HepG2 (cell line): ENCODE measurements at regions not wholly inside any gene's neighbourhood (a gene's known extent, or its start where the extent isn't known, plus 50 kb on each side); places are given as distances from the start of the nearest gene placed in this dataset.
A peak's percentile ranks its signal among the peaks of the same experiment; 100 is the strongest.

Experiments used
- CENPT ChIP-seq: sonication (generic); formaldehyde crosslinking; IDR thresholded peaks from 2 replicates; pipeline ENCODE4 v1.8.0; 2022; ENCODE audit warnings: low read depth, mild to moderate bottlenecking, moderate library complexity, missing genetic modification reagents
- FOXK2 ChIP-seq: fragments of 450-650 bp; IDR thresholded peaks from 2 replicates; pipeline ENCODE4 v1.6.1; 2016
- FOXP1 ChIP-seq, 2 experiments: fragments of 450-650 bp in 1 of 2; IDR thresholded peaks; 2 replicates each; pipeline ENCODE4 v1.6.1; 2017 to 2018; ENCODE audit warnings: antibody characterized with exemption in 1 of 2
- MAFG ChIP-seq: sonication (generic); formaldehyde crosslinking; IDR thresholded peaks from 2 replicates; pipeline ENCODE4 v1.5.1; 2020; ENCODE audit warnings: mild to moderate bottlenecking, missing genetic modification reagents
- SNAPC2 ChIP-seq: sonication (generic); formaldehyde crosslinking; IDR thresholded peaks from 2 replicates; pipeline ENCODE4 v1.8.1; 2022; ENCODE audit warnings: mild to moderate bottlenecking, missing genetic modification reagents
- STAG1 ChIP-seq: sonication (generic); formaldehyde crosslinking; IDR thresholded peaks from 2 replicates; pipeline ENCODE4 v1.4.0; 2020; ENCODE audit warnings: missing genetic modification reagents
- TAF1 ChIP-seq: sonication (generic); formaldehyde crosslinking; IDR thresholded peaks from 2 replicates; pipeline ENCODE4 v1.4.0; 2020; ENCODE audit warnings: missing genetic modification reagents
- ZNF10 ChIP-seq: sonication (generic); formaldehyde crosslinking; IDR thresholded peaks from 2 replicates; pipeline ENCODE4 v1.4.0; 2020; ENCODE audit warnings: mild to moderate bottlenecking, low read depth, missing genetic modification reagents, borderline replicate concordance
- TF ChIP-seq, protein P1 (sequence below): sonication (generic); formaldehyde crosslinking; IDR thresholded peaks from 2 replicates; pipeline ENCODE4 v1.5.0; 2020; ENCODE audit warnings: mild to moderate bottlenecking, missing genetic modification reagents, moderate library complexity
- TF ChIP-seq, protein P2 (sequence below): sonication (generic); formaldehyde crosslinking; IDR thresholded peaks from 2 replicates; pipeline ENCODE4 v1.4.0; 2020; ENCODE audit warnings: mild to moderate bottlenecking, missing genetic modification reagents
- TF ChIP-seq, protein P3 (sequence below): IDR thresholded peaks from 2 replicates; pipeline ENCODE4 v1.6.1; 2016; ENCODE audit warnings: missing biosample characterization, missing genetic modification reagents, low read depth

DNA sequence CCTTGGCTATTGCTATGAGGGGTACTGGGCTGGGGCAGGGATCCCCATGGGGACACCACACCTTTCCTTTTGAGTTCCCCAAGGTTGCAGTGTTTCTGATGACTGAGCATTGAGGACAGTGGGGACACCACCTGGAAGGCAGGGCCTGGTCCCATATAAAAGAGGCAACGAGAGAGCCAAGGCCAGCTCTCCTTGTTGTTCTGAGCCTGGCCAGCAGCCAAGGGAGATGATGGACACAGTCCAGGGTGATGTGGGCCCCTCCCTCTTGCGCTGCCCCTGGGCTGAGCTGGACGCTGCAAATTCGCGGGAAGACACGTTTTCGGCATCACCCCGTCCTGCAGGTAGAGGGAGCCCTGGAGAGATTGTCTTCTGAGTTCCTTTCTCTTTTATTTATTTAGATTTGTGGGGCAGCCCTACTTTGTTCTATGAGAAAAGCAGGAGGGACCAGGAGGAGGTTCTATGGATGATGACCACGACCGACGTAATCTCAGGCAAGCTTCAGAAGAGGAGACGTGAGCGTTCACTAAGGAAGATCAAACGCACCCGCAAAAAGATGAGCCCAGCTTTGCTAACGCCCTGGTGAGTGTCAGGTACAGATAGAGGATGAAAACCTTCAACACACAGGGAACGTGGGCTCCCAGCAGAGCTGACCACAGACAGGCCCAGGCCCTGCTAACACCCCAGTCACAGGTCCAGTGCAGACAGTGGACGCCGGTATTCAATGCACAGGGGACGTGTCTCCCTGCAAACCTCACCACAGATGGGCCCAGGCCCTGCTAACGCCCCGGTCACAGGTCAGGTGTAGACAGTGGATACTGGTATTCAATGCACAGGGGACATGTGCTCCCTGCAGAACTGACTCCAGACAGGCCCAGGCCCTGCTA, 97.4 kb downstream of the SHOX start:
- TF ChIP-seq, protein P1, sequence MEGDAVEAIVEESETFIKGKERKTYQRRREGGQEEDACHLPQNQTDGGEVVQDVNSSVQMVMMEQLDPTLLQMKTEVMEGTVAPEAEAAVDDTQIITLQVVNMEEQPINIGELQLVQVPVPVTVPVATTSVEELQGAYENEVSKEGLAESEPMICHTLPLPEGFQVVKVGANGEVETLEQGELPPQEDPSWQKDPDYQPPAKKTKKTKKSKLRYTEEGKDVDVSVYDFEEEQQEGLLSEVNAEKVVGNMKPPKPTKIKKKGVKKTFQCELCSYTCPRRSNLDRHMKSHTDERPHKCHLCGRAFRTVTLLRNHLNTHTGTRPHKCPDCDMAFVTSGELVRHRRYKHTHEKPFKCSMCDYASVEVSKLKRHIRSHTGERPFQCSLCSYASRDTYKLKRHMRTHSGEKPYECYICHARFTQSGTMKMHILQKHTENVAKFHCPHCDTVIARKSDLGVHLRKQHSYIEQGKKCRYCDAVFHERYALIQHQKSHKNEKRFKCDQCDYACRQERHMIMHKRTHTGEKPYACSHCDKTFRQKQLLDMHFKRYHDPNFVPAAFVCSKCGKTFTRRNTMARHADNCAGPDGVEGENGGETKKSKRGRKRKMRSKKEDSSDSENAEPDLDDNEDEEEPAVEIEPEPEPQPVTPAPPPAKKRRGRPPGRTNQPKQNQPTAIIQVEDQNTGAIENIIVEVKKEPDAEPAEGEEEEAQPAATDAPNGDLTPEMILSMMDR (CRISPR knock-in tag) = peak; percentile 49; the same call in 1 of the 2 replicates
- TF ChIP-seq SNAPC2 (CRISPR knock-in tag) = no peak
- no peak for TF ChIP-seq MAFG
- TF ChIP-seq CENPT (CRISPR knock-in tag) = no peak
- no peak for TF ChIP-seq FOXK2
- no peak for TF ChIP-seq STAG1 (CRISPR knock-in tag)
- TF ChIP-seq FOXP1 (IDR thresholded peaks at IDR 0.05) = no peak
- TF ChIP-seq FOXP1 (CRISPR knock-in tag; IDR thresholded peaks at IDR 0.05) = no peak
- TF ChIP-seq ZNF10 = no peak
- TF ChIP-seq, protein P2, sequence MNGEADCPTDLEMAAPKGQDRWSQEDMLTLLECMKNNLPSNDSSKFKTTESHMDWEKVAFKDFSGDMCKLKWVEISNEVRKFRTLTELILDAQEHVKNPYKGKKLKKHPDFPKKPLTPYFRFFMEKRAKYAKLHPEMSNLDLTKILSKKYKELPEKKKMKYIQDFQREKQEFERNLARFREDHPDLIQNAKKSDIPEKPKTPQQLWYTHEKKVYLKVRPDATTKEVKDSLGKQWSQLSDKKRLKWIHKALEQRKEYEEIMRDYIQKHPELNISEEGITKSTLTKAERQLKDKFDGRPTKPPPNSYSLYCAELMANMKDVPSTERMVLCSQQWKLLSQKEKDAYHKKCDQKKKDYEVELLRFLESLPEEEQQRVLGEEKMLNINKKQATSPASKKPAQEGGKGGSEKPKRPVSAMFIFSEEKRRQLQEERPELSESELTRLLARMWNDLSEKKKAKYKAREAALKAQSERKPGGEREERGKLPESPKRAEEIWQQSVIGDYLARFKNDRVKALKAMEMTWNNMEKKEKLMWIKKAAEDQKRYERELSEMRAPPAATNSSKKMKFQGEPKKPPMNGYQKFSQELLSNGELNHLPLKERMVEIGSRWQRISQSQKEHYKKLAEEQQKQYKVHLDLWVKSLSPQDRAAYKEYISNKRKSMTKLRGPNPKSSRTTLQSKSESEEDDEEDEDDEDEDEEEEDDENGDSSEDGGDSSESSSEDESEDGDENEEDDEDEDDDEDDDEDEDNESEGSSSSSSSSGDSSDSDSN (CRISPR knock-in tag) = no peak
- TF ChIP-seq, protein P3, sequence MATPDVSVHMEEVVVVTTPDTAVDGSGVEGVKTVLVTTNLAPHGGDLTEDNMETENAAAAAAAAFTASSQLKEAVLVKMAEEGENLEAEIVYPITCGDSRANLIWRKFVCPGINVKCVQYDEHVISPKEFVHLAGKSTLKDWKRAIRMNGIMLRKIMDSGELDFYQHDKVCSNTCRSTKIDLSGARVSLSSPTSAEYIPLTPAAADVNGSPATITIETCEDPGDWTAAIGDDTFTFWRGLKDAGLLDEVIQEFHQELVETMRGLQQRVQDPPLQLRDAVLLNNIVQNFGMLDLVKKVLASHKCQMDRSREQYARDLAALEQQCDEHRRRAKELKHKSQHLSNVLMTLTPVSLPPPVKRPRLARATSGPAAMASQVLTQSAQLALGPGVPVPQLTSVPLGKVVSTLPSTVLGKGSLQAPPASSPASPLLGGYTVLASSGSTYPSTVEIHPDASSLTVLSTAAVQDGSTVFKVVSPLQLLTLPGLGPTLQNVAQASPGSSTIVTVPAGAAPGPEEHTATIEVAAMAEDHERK (CRISPR knock-in tag) = no peak
- TF ChIP-seq TAF1 = no peak
